ENCODE measurements at regions not wholly inside any gene's neighbourhood (a gene's known extent, or its start where the extent isn't known, plus 50 kb on each side); places are given as distances from the start of the nearest gene placed in this dataset.

DNA sequence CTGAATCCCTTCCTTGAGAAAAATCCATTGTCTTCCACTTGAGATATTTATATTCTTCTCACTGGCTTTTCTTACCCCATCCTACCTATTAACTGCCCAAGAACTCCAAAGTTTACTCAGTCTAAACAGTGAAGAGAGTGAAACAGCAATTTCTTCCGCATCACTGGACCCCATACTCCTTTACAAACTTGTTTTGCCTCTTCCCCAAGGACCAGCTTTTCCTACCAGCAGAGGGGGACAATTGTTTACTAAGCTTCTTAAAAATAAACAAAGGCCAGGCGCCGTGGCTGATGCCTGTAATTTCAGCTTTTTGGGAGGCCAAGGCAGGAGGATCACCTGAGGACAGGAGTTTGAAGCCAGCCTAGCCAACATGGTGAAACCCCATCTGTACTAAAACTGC is 52.0 kb downstream of the LRATD1 start:
- DNase-seq (ENCODE audit: low read depth in 1 of 2, low spot score in 1 of 2), result no peak

DNA sequence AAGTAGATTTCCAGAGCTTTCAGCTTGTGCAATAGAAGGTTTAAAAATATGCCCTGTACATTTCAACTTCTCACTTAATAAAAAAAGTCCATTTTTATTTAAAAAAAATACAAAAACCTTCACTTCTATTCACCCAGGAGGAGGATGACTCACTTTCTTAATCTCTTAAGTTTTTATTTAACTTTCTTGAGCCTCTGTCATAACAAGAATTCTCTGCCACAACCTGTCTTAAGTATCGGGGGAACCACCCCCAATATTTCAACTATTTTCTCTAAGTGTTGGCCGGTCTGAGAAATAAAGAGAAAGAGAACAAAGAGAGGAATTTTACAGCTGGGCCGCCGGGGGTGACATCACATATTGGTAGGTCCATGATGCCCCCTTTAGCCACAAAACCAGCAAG is 58.4 kb downstream of the LRATD1 start:
- no peak for DNase-seq (ENCODE audit: low read depth in 1 of 2, low spot score in 1 of 2)

DNA sequence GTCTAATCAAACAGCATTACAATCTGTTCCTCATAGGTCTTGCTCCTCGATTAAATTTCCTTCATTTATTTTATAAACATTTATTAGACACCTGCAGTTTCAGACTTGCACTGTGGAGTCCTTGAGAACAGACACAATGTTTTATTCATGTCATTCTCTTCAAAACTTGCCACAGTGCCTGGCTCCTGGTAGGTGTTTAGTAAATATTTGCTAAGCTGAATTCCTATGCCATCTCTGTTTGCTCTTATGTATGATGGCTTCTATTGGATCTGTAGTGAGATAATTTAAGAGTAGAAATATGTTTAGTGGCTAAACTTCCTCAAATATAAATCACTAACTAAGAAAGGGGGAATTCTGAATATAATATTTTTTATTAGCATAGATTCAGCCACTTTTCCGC is 61.4 kb downstream of the LRATD1 start:
- DNase-seq (ENCODE audit: low read depth in 1 of 2, low spot score in 1 of 2), result no peak

DNA sequence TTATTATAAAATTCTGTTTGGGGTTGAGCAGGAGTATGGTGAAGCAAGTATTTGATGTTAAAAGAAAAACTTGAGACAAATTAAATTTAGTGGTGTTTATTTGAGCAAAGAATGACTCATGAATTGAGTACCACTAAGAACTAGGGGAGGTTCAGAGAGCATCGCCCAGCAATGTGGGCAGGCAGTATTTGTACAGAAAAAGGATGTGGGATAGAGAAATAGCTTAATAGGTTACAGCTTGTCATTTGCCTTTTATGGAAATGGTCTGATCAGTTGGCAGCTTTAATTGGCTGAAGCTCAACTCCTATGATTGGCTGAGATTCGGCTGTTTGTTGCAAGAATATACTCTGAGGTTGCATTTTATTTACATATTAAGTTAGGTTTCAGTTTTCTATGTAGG is 68.2 kb downstream of the LRATD1 start:
- no peak for DNase-seq (ENCODE audit: low read depth in 1 of 2, low spot score in 1 of 2)

DNA sequence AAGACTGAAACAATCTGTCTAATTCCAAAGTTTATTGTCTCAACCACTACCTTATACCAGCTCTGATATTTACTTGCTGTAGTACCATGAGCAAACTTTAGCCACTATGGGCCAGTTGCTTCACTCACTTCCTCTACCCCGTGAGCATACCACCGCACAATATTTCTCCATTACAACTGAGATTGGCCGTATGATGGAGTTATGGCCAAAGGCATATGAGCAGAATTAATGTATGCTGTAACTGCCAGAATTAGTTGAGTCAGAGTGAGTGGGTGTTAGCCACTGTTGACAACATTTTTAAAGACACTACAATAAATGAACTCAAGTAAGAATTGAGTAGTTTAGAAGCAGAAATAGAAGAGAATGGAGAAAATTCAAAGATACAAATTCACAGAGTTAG is 69.7 kb downstream of the LRATD1 start:
- DNase-seq (ENCODE audit: low read depth in 1 of 2, low spot score in 1 of 2), result no peak

DNA sequence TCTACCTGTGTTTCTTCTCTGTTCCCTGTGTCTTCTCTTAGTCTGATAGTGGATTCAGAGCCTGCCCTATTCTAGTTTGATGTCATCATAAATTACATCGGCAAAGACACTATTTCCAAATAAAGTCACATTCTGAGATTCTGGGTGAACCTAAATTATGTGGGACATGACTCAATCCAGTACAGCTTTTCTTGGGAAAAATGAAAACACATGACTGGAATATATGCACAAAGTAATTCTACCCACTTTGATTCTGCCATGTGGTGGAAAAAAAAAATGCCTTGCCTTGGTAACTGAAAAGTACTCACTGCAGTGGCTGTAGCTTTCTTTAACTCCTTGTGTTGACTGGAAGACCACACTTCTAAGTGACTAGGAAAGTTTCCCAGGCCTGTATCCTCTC is 73.7 kb downstream of the LRATD1 start:
- DNase-seq (ENCODE audit: low read depth in 1 of 2, low spot score in 1 of 2), result no peak

DNA sequence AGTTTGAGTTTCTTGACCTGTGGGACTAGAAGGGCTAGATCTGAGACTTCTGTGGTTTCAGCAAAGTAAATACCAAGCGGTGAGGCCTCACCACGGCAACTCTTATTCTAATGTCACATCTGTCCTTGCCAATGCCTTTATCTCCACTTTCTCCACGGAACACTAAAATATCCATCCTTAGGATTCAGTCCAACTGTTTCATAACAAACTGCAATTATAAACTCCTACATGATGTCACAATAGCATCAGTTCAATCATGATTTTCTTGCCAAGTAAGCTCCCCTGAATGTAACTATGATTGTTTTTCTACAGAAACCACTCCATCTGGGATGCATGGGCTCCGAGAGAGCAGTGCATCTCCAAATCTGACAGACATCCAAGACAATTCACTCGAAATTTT is 79.6 kb downstream of the LRATD1 start:
- DNase-seq (ENCODE audit: low read depth in 1 of 2, low spot score in 1 of 2), result no peak

DNA sequence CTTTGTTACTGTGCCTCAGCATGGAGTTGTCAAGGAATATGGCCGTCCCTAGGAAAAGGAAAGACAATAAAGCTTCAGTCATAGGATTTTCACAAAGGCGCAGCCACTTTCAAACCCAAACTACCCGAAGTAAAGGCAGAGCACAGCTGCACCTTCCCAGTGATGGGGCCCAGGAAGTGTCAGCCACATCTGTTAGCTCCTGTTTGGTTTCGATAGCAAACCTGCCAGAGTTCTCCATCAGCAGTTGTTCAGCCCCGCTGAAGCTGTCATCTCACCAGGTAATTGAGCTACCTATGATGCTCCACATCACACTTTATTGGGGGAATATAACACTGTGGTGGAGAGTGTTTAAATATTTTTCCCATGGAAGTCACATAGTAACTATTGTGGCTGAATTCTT is 80.7 kb downstream of the LRATD1 start:
- no peak for DNase-seq (ENCODE audit: low read depth in 1 of 2, low spot score in 1 of 2)

DNA sequence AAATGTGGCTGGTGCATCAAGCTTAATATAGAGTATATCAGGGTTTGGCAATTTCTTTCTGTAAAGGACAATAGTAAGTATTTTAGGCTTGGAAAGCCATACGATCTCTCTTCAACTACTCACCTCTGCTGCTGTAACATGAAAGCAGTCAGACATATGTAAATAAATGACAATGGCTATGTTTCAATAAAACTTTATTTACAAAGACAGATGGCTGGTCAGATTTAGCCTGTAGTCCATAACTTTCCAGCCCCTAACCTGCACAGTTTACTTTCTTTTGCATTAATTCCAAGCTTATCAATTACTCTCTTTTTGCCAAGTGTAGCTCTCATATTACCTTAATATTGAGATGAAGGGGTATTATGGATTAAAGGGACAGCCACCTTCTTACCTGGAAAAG is 83.1 kb downstream of the LRATD1 start:
- no peak for DNase-seq (ENCODE audit: low read depth in 1 of 2, low spot score in 1 of 2)

DNA sequence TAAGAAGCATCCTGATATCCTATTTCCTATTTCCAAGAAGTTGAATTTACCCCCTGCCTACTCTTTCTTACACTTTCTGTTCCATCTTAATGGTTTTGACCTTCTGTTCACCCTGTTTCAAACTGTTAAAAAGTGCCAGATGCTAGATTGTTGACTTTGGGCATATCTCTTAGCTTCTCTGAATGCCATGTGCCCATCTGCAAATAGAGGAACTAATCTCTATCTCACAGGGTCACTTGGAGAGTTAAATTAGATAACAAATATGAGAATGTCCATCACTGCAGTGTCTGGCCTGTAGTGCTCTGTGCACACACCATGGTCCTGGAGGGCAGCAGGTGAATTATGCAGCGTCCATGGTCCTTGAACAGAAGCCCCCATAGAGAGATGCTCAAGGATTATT is 83.8 kb downstream of the LRATD1 start:
- no peak for DNase-seq (ENCODE audit: low read depth in 1 of 2, low spot score in 1 of 2)

DNA sequence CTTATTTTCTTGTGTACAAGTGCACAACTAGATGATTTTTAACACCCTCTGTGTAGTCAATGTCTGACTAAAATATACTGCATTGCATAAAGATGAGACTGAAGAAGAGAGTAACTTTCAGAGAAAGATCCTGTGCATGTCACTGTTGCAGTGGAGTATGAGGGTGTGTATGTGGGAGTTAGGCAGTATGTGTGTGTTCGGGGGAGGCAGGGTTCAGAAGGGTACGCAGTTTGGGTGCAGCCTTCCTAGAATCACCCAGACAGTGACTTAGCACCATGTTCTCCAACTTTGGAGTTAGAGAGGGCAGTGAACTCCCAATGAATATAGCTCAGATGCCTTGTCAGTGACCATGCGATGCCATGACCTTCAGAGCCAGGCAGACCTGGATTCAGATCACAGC is 84.6 kb downstream of the LRATD1 start:
- no peak for DNase-seq (ENCODE audit: low read depth in 1 of 2, low spot score in 1 of 2)

DNA sequence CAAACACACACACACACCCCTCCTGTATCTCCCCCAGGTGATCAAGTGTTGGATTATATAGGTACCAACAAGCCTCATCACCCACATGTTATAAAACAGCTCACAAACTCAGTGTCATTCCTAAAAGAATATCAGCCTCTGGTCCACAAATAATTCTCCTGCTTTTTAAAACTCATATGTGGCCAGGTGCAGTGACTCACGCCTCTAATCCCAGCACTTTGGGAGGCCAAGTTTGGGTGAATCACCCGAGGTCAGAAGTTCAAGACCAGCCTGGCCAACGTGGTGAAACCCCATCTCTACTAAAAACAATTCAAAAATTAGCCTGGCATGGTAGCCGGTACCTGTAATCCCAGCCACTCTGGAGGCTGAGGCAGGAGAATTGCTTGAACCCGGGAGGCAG is 87.8 kb downstream of the LRATD1 start:
- DNase-seq (ENCODE audit: low read depth in 1 of 2, low spot score in 1 of 2), result no peak

DNA sequence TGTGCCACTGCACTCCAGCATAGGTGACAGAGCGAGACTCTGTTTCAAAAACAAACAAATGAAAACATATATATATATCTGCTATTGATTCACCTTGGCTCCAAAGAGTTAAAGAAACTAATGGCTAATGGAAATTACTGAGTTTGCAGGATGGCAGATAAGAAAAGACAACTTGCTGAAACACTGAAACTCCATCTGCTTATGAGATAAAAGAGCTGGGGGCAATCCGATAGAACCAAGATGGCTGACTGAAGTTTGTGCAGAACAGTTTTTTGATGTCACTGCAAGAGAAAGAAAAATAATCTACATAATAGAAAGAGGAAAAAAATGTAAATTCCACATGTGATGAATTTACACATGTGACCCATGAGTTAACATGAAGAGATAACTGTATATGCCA is 88.2 kb downstream of the LRATD1 start:
- no peak for DNase-seq (ENCODE audit: low read depth in 1 of 2, low spot score in 1 of 2)

DNA sequence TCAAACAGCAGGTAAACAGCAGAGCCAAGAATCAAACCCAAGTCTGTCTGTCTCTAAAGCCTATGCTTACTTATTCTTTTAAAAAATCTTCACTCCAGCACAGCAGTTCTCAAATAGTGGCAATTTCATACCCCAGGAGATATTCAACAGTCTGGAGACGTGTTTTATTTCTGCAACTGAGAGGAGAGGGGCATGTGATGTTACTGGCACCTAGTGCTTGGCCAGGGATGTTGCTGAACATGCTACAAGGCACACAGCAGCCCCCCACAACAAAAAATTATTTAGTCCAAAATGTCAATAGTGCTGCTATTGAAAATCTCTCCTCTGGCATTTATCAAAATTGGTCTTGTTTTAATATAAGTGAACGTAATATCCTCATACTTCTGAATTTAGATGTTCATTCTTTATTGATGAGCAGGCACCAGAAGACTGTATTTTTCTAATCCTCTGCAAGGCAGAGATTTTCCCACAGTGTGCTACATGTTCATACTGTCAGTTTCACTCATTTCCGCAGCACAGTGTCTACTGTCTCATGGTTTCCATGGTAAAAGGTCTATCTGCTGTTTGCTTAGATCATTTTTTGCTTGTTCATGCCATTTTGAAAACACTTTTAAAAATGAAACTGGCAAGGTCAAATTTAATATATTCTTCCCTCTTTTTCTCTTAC is 90.5 kb downstream of the LRATD1 start:
- no peak for DNase-seq (ENCODE audit: low read depth in 1 of 2, low spot score in 1 of 2)

DNA sequence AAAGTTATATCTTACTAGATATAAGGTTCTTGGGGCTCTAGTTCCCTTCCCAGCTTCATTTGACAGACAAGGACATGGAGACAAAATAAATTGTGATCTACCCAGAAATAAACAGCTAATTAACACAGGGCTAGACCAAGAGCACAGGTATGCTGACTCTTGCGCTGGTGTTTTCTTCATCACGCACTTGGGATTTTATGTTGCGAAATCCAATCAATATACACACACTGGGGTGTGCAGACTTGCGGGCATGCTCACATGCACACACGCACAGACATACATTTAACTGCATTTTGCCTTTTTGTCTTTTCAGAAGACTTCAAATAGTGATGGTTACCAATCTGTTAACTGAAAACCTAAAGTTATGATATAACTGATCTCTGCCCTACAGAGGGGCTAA is 91.2 kb downstream of the LRATD1 start:
- DNase-seq (ENCODE audit: low read depth in 1 of 2, low spot score in 1 of 2), result no peak

DNA sequence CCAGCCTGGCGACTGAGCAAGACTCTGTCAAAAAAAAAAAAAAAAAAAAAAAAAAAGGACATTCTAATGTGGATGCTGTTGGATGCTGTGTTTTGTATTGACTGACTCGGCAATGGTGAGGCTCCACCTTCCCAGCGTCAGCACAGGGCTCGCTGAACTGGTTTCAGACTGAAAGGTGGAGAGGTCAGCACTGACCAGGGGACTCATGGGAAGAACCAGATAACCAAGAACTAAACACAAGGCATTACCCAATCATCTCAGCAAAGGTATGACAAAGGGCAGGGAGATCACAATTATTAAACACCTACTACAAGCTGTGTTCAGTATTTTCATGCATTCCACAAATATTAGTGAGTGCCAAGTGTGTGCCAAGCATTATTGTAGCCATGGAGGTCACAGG is 103.2 kb downstream of the LRATD1 start:
- DNase-seq (ENCODE audit: low read depth in 1 of 2, low spot score in 1 of 2), result no peak

DNA sequence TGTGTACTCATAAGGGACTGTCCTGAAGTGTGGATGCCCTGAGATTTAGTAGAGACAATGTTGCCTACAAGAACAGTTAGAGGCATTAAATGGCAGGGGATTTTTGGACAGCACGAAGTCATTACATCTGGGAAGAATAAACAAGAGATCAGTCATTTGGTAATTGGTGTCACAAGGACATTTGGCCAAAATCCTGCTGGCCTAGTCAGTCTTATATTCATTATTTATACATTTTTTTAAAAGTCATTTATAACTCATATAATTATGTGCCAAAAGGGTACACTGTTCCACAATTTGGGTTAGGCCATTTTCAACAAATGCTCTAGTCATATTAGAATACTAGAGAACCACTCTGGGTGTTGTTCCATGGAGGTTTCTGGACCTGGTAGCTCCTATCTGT is 104.7 kb downstream of the LRATD1 start:
- DNase-seq (ENCODE audit: low read depth in 1 of 2, low spot score in 1 of 2), result no peak

DNA sequence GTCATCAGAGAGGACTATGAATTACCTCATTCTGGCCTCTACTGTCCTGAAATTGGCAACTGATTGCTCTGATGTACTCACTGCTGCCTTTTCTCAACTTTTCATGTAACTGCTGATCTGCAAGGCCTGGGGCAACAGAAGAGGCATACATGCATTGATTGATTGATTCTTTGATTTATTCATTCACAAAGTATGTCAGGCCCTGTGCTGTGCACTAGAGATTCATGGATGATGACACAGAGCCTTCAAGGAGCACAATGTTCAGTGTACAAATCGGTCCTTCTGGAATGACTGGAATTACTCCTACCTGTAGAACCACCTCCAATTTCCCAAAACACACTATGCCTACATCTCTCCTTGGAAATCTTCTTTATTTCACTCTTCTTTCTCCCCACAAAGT is 111.3 kb downstream of the LRATD1 start:
- no peak for DNase-seq (ENCODE audit: low read depth in 1 of 2, low spot score in 1 of 2)

DNA sequence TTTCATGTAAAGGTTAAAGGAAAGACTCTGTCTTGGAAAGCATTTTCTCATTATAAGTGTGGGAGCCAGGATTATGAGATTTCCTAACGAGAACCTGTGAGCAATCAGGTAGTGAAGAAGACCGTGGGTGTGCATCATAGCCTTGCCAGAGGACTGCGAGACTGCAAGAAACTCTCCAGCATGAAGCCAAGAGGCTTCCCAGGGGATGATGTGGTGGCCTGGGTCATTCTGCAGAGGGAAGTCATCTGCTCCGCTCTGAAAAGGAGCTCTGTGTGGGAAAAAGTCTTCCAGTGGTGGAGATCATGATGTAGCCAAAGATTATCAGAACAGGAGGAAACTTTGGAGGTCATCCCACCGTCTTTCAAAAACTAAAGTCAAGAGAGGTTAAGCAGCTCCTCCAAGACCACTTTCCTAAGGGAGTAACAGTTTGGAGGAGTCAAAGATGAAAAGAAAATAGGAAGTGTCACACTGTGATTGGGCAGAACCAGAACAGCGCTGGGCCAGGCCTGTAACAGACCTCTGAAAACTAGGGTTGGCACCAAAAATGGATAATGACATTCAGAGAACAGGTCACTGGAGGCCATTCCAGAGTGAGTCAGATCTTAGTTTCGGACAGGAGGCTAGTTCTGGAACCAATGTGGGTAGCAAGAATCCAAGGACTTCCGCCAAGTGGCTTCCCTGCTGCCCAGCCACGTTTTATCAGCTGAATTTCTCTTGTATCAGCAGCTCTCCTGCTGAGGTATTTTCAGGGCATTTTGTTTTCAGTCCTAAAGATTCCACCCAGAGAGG is 113.0 kb downstream of the LRATD1 start:
- DNase-seq (ENCODE audit: low read depth in 1 of 2, low spot score in 1 of 2), result no peak

DNA sequence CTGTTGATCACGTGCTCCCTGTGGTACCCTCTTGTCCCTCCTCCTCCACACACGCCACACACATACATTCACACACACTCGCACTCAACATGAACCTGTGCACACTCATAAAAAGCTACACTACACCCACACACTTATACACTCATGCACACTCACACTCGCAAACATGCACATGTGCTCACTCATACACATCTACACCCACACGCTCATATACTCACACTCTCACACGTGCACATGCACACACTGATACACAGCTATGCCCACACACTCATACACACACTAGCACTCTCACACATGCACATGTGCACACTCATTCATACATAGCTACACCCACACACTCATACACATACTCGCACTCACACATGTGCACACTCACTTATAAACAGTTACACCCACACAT is 113.6 kb downstream of the LRATD1 start:
- no peak for DNase-seq (ENCODE audit: low read depth in 1 of 2, low spot score in 1 of 2)

DNA sequence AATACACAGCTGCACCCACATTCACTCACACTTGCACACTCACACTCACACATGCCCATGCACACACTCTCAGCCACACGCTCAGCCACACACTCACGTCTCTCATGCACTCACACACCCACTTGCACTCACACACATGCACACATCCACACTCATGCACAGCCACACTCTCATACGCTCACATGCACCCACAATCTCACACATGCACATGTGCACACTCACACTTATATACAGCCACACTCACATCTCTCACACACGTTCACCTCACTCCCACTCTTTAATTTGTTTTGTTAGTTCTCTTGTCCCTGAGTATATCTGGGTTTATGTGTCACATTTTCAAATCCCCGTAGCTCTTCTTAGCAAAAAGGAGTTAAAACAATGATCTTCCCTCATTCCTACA is 114.9 kb downstream of the LRATD1 start:
- no peak for DNase-seq (ENCODE audit: low read depth in 1 of 2, low spot score in 1 of 2)

DNA sequence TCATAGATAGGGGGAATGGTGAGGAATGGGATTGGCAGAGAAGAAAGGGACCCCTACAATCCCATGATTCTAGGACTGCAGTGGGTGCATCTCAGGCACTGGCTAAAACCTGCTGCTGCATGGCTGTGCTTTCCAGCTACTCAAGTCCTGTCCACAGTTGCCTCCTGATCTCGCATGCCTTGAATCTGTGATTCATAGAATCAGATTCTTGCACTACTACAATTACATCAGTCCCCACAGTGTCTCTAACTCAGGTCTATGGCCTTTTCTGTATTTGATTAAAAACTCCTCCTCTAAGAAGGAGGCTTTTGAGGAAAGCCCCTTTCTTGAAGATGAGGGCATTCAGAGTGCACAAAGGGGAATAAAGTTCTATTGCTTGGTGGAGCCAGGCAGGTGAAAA is 117.4 kb downstream of the LRATD1 start:
- DNase-seq (ENCODE audit: low read depth in 1 of 2, low spot score in 1 of 2), result no peak

DNA sequence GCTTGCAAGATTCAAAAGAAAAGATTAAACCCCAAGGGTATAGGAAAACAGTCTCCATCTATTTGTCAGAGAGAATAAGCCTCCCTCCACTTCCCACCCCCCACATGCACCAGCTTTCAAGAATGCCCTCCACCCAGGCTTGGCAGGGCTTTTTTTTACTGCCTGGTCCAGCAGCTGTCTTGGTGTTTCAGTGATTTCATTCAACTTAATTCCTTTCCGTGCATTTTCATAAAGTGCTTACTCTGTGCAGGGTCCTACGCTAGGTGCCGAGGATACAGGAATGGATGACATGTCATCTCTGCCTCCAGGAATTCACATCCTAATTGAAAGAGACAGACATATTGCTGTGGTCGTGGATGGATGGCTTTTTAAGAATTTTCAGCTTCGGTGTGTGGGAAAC is 117.9 kb downstream of the LRATD1 start:
- DNase-seq (ENCODE audit: low read depth in 1 of 2, low spot score in 1 of 2), result no peak

All from activated CD4-positive, alpha-beta T cell treated with anti-CD3 and anti-CD28 coated beads, Interleukin-2, amount 50 U/mL, for 24 hours (primary cell).